Neural cell (in vitro differentiated cells): ENCODE measurements at regions not wholly inside any gene's neighbourhood (a gene's known extent, or its start where the extent isn't known, plus 50 kb on each side); places are given as distances from the start of the nearest gene placed in this dataset.

Experiments used
- H2AFZ ChIP-seq: fragments of 200-600, 300-800 bp; sonication (generic), shearing (Covaris generic); 2 replicates; pipeline ENCODE4 v1.6.0; 2014; ENCODE audit warnings: low read depth, mild to moderate bottlenecking, antibody characterized with exemption, low read length, moderate library complexity
- H3F3A ChIP-seq: fragments of 200-600 bp; shearing (Covaris generic); 2 replicates; pipeline ENCODE4 v1.6.1; 2016; ENCODE audit warnings: mild to moderate bottlenecking, moderate library complexity, mixed read lengths, antibody characterized with exemption, low read length; ENCODE audit not compliant: insufficient read depth, poor library complexity, severe bottlenecking
- H3K27ac ChIP-seq: fragments of 200-600, 300-800 bp; sonication (generic), shearing (Covaris generic); 2 replicates; pipeline ENCODE4 v1.5.1; 2014; ENCODE audit warnings: mild to moderate bottlenecking, low read length, moderate library complexity
- H3K27me3 ChIP-seq: fragments of 300-800, 200-600 bp; sonication (generic), shearing (Covaris generic); 2 replicates; pipeline ENCODE4 v1.6.0; 2014; ENCODE audit warnings: mild to moderate bottlenecking, low read depth, low read length, moderate library complexity; ENCODE audit not compliant: insufficient read depth
- H3K36me3 ChIP-seq: fragments of 300-800, 200-600 bp; sonication (generic), shearing (Covaris generic); 2 replicates; pipeline ENCODE4 v1.5.1; 2014; ENCODE audit warnings: mild to moderate bottlenecking, antibody characterized with exemption, low read length, moderate library complexity; ENCODE audit not compliant: insufficient read depth
- H3K4me2 ChIP-seq: fragments of 300-800, 200-600 bp; sonication (generic), shearing (Covaris generic); 2 replicates; pipeline ENCODE4 v1.6.0; 2014; ENCODE audit warnings: mild to moderate bottlenecking, low read length
- H3K4me3 ChIP-seq: fragments of 300-800, 200-600 bp; sonication (generic), shearing (Covaris generic); 2 replicates; pipeline ENCODE4 v1.5.1; 2014; ENCODE audit warnings: mild to moderate bottlenecking, low read length, moderate library complexity
- H3K79me2 ChIP-seq: fragments of 200-600 bp; shearing (Covaris generic); replicated peaks from 2 replicates; pipeline ENCODE4 v1.6.0; 2014; ENCODE audit warnings: mild to moderate bottlenecking, low read length, moderate library complexity; ENCODE audit not compliant: insufficient read depth
- H3K9ac ChIP-seq: fragments of 300-800, 200-600 bp; sonication (generic), shearing (Covaris generic); 2 replicates; pipeline ENCODE4 v1.6.1; 2016; ENCODE audit warnings: mild to moderate bottlenecking, low read length, mixed read lengths
- H3K9me2 ChIP-seq: fragments of 200-600 bp; shearing (Covaris generic); 2 replicates; pipeline ENCODE4 v1.6.1; 2016; ENCODE audit warnings: mild to moderate bottlenecking, low read length, mixed read lengths; ENCODE audit not compliant: insufficient read depth
- H3K9me3 ChIP-seq: fragments of 200-600, 300-800 bp; sonication (generic), shearing (Covaris generic); 2 replicates; pipeline ENCODE4 v1.6.1; 2016; ENCODE audit warnings: mild to moderate bottlenecking, mixed run types, low read length, moderate library complexity, mixed read lengths
- H4K20me1 ChIP-seq: fragments of 200-600 bp; shearing (Covaris generic); 2 replicates; pipeline ENCODE4 v1.6.1; 2016; ENCODE audit warnings: mild to moderate bottlenecking, mixed run types; ENCODE audit not compliant: insufficient read depth
- CTCF ChIP-seq: fragments of 450-650 bp; IDR thresholded peaks from 2 replicates; pipeline ENCODE4 v1.5.1; 2014; ENCODE audit warnings: antibody characterized with exemption, mild to moderate bottlenecking, moderate library complexity; ENCODE audit not compliant: poor library complexity, severe bottlenecking
- EP300 ChIP-seq: fragments of 450-650 bp; conservative IDR thresholded peaks from 2 replicates; pipeline ENCODE4 v1.6.1; 2014; ENCODE audit warnings: antibody characterized with exemption, mild to moderate bottlenecking, moderate library complexity; ENCODE audit not compliant: poor library complexity, severe bottlenecking
- EZH2 ChIP-seq: fragments of 200-600, 300-800 bp; shearing (Covaris generic), sonication (generic); IDR thresholded peaks from 2 replicates; pipeline ENCODE4 v1.6.1; 2014; ENCODE audit warnings: antibody characterized with exemption, low read length, borderline replicate concordance, mild to moderate bottlenecking; ENCODE audit not compliant: insufficient read depth, poor library complexity, severe bottlenecking
- MXI1 ChIP-seq: fragments of 450-650 bp; conservative IDR thresholded peaks from 2 replicates; pipeline ENCODE4 v1.6.1; 2014; ENCODE audit warnings: antibody characterized with exemption, mild to moderate bottlenecking; ENCODE audit not compliant: poor library complexity, severe bottlenecking
- POLR2AphosphoS5 ChIP-seq: IDR thresholded peaks from 2 replicates; pipeline ENCODE4 v1.6.1; 2012
- RAD21 ChIP-seq: fragments of 450-650 bp; conservative IDR thresholded peaks from 2 replicates; pipeline ENCODE4 v1.6.1; 2014; ENCODE audit warnings: antibody characterized with exemption, mild to moderate bottlenecking, moderate library complexity
- REST ChIP-seq: IDR thresholded peaks from 2 replicates; pipeline ENCODE4 v1.6.1; 2012; ENCODE audit warnings: borderline replicate concordance
- SMC3 ChIP-seq: fragments of 450-650 bp; conservative IDR thresholded peaks from 2 replicates; pipeline ENCODE4 v1.6.1; 2014; ENCODE audit warnings: antibody characterized with exemption, mild to moderate bottlenecking, moderate library complexity; ENCODE audit not compliant: poor library complexity
- TAF1 ChIP-seq: IDR thresholded peaks from 2 replicates; pipeline ENCODE4 v1.6.1; 2012; ENCODE audit warnings: low read depth

GRCh38 chr1:14522926-14523241, 75.6 kb upstream of the KAZN start:
- Histone ChIP-seq H2AFZ (no peak overlapping the region), H3F3A (no peaks in the 10 kb centered on the region), H3K36me3 (no peaks in the 10 kb centered on the region), H3K27ac (no peak overlapping the region), H3K79me2 (no peaks in the 10 kb centered on the region), H3K27me3 (no peaks in the 10 kb centered on the region), H3K9ac (no peak overlapping the region), H3K9me2 (no peaks in the 10 kb centered on the region), H3K4me2 (no peak overlapping the region), H4K20me1 (no peaks in the 10 kb centered on the region), H3K4me3 (no peak overlapping the region), H3K9me3 (no peaks in the 10 kb centered on the region)
- no peak for TF ChIP-seq POLR2AphosphoS5
- no peak for TF ChIP-seq EP300
- TF ChIP-seq SMC3: no peak
- no peak for TF ChIP-seq RAD21
- no peak for TF ChIP-seq EZH2

- H3K79me2 ChIP-seq: no peaks in the 10 kb centered on the region
- no peak overlapping the region for H2AFZ ChIP-seq
- H3F3A ChIP-seq: no peaks in the 10 kb centered on the region
- H3K4me3 ChIP-seq: no peak overlapping the region
- no peak overlapping the region for H3K4me2 ChIP-seq
- H3K36me3 ChIP-seq: no peaks in the 10 kb centered on the region
- H3K9me3 ChIP-seq: no peaks in the 10 kb centered on the region
- TF ChIP-seq EP300: no peak
- TF ChIP-seq RAD21: no peak
- TF ChIP-seq EZH2: no peak
- no peak for TF ChIP-seq REST
- TF ChIP-seq MXI1: no peak
- TF ChIP-seq TAF1: no peak
- TF ChIP-seq SMC3: no peak
- TF ChIP-seq CTCF: no peak
- no peak for TF ChIP-seq POLR2AphosphoS5
- H3K9me2 ChIP-seq: no peaks in the 10 kb centered on the region
- no peaks in the 10 kb centered on the region for H4K20me1 ChIP-seq
- H3K27me3 ChIP-seq: no peaks in the 10 kb centered on the region
- no peak overlapping the region for H3K27ac ChIP-seq
- H3K9ac ChIP-seq: no peak overlapping the region
Observed at GRCh38 chr1:14524826-14525636, 73.5 kb upstream of the KAZN start.
